GM12878 (cell line): ENCODE measurements at regions not wholly inside any gene's neighbourhood (a gene's known extent, or its start where the extent isn't known, plus 50 kb on each side); places are given as distances from the start of the nearest gene placed in this dataset.

Experiments used
- ATAC-seq: fragments of 200-7000 bp; cut with Tn5 transposase; 3 replicates; pipeline ENCODE4 v1.9.1; 2020; ENCODE audit warnings: mild to moderate bottlenecking, moderate library complexity
- BruUV-seq: library from RNA; stranded (reverse); fragments of 400-500 nt; replicated peaks from 2 replicates; lab custom pipeline; 2021; lab: Mats Ljungman, UMichigan
- CTCF ChIA-PET: fragments of 300-600 bp; sonication (Branson Sonifier 250); formaldehyde crosslinking; extraction: SDS; loops from one replicate; lab custom pipeline; 2021; ENCODE audit warnings: inconsistent platforms; lab: Yijun Ruan, JAX
- POLR2A ChIA-PET: fragments of 350-600 bp; formaldehyde crosslinking; extraction: SDS; loops from one replicate; lab custom pipeline; 2021; ENCODE audit warnings: inconsistent platforms; lab: Charles Lee
- RAD21 ChIA-PET: fragments of 300-600 bp; sonication (Branson Sonifier 250); formaldehyde crosslinking; loops from one replicate; lab custom pipeline; 2023; ENCODE audit warnings: antibody characterized with exemption; ENCODE audit not compliant: unreplicated experiment; lab: Charles Lee
- SMC1A ChIA-PET: fragments of 300-600 bp; sonication (Branson Sonifier 250); formaldehyde crosslinking; loops from one replicate; lab custom pipeline; 2023; ENCODE audit not compliant: unreplicated experiment, uncharacterized antibody; lab: Charles Lee
- DNase-seq: peaks from one replicate; pipeline ENCODE4 v3.0.0-alpha.2; 2011; ENCODE audit warnings: low read depth, low spot score
- FAIRE-seq: peaks from 3 replicates; lab custom pipeline; 2011; peaks lifted over from hg19 to GRCh38; lab: Jason Lieb, UNC
- H2AFZ ChIP-seq: 2 replicates; pipeline ENCODE4 v1.6.0; 2011; ENCODE audit warnings: low read depth, low read length, control low read depth; ENCODE audit not compliant: control insufficient read depth
- H3K27ac ChIP-seq: 2 replicates; pipeline ENCODE4 v1.5.1; 2011; ENCODE audit warnings: control low read depth; ENCODE audit not compliant: control insufficient read depth, insufficient read depth
- H3K27me3 ChIP-seq, 2 experiments: replicated peaks in 1 of 2; 2 replicates each; pipeline versions ENCODE4 v1.6.0 to v1.6.1; 2011; ENCODE audit warnings: low read length in 1 of 2; ENCODE audit not compliant: control insufficient read depth in 2 of 2, insufficient read depth in 2 of 2
- H3K36me3 ChIP-seq, 2 experiments: 2 replicates each; pipeline ENCODE4 v1.5.1; 2011; ENCODE audit warnings: low read length in 1 of 2; ENCODE audit not compliant: control insufficient read depth in 2 of 2, insufficient read depth in 2 of 2
- H3K4me1 ChIP-seq: 2 replicates; pipeline ENCODE4 v1.6.1; 2011; ENCODE audit warnings: mild to moderate bottlenecking, low read length, moderate library complexity, mixed read lengths; ENCODE audit not compliant: control insufficient read depth, insufficient read depth
- H3K4me2 ChIP-seq: 2 replicates; pipeline ENCODE4 v1.6.0; 2011; ENCODE audit warnings: control low read depth; ENCODE audit not compliant: control insufficient read depth, insufficient read depth
- H3K4me3 ChIP-seq: fragments of 200-600 bp; sonication (generic); 2 replicates; pipeline ENCODE4 v1.5.1; 2016
- H3K79me2 ChIP-seq: 2 replicates; pipeline ENCODE4 v1.6.0; 2011; ENCODE audit warnings: low read length; ENCODE audit not compliant: control insufficient read depth, insufficient read depth
- H3K9ac ChIP-seq: 2 replicates; pipeline ENCODE4 v1.8.0; 2011; ENCODE audit warnings: low read length, control low read depth, mixed read lengths; ENCODE audit not compliant: control insufficient read depth, insufficient read depth
- H3K9me3 ChIP-seq: replicated peaks from 3 replicates; pipeline ENCODE4 v1.5.1; 2011; ENCODE audit warnings: mild to moderate bottlenecking, low read length; ENCODE audit not compliant: control insufficient read depth, insufficient read depth
- H4K20me1 ChIP-seq: 2 replicates; pipeline ENCODE4 v1.6.0; 2011; ENCODE audit not compliant: control insufficient read depth, insufficient read depth
- ELK1 ChIP-seq: IDR thresholded peaks from 2 replicates; pipeline ENCODE4 v1.6.1; 2012; ENCODE audit warnings: low read depth, low read length, improper control_type of control experiment
- NR2C1 ChIP-seq: fragments of 450-650 bp; IDR thresholded peaks from 2 replicates; pipeline ENCODE4 v1.6.1; 2017; ENCODE audit warnings: antibody characterized with exemption, mild to moderate bottlenecking, moderate library complexity
- PKNOX1 ChIP-seq: fragments of 450-650 bp; IDR thresholded peaks from 2 replicates; pipeline ENCODE4 v1.6.1; 2016; ENCODE audit warnings: mild to moderate bottlenecking
- RELB ChIP-seq: fragments of 450-650 bp; IDR thresholded peaks from 2 replicates; pipeline ENCODE4 v1.6.1; 2017; ENCODE audit warnings: low read depth, mild to moderate bottlenecking, moderate library complexity
- YY1 ChIP-seq: IDR thresholded peaks from 2 replicates; pipeline ENCODE4 v1.6.1; 2011; ENCODE audit warnings: low read depth, mild to moderate bottlenecking, low read length
- WGBS: methylation state at CpG from one replicate; pipeline ENCODE4 v1.1.6; 2016; ENCODE audit warnings: low lambda C conversion rate; ENCODE audit not compliant: insufficient replicate concordance, insufficient coverage; ENCODE audit errors: missing lambda C conversion rate; 5-methylcytosine and 5-hydroxymethylcytosine counted together
- in situ Hi-C: fragments of 300-500 bp; cut with MboI; formaldehyde crosslinking; loops from 9 replicates; pipeline ENCODE4 v1.14.3; 2018; ENCODE audit warnings: mixed read lengths
- intact Hi-C: fragments of 100-400 bp; cut with micrococcal nuclease; formaldehyde crosslinking; loops from one replicate; pipeline ENCODE4 v1.14.2; 2022; ENCODE audit not compliant: unreplicated experiment

- no peak overlapping the region for H3K4me2 ChIP-seq
- no peaks in the 10 kb centered on the region for H4K20me1 ChIP-seq
- DNase-seq, result no peak
- H2AFZ ChIP-seq, result no peak overlapping the region
- FAIRE-seq, result no peak
- no peaks in the 10 kb centered on the region for H3K79me2 ChIP-seq
- ChIA-PET POLR2A (no interaction called here), RAD21 (no interaction called here), CTCF (interaction anchor here (1.1 to 1.4 kb wide), 3 partner anchors 10 to 17 kb away, joined by 3 read pairs; no protein-coding TSS in a partner anchor), SMC1A (interaction anchor here (0.6 kb wide), 1 partner anchor 367 kb away, joined by 3 read pairs; no protein-coding TSS in a partner anchor)
- H3K27ac ChIP-seq, result no peak overlapping the region
- no peak for ATAC-seq
- in situ Hi-C loops (loop anchor here (25.0 kb wide), 1 partner anchor 799 kb away; no protein-coding TSS in a partner anchor), intact Hi-C loops (no loop called here)
- 55% methylated on average over 3 of the region's 3 CpGs for WGBS
- H3K4me1 ChIP-seq, result no peaks in the 10 kb centered on the region
- H3K9ac ChIP-seq, result no peak overlapping the region
- no peak overlapping the region for H3K4me3 ChIP-seq
- TF ChIP-seq PKNOX1, result no peak
- TF ChIP-seq ELK1, result no peak
- TF ChIP-seq RELB, result no peak
- TF ChIP-seq NR2C1, result no peak
- no peak for TF ChIP-seq YY1
- no peaks in the 10 kb centered on the region for H3K27me3 ChIP-seq
- BruUV-seq, result no TSS peak
- H3K9me3 ChIP-seq, result no peaks in the 10 kb centered on the region; the same call in 2 of the 3 replicates
- H3K36me3 ChIP-seq, result no peaks in the 10 kb centered on the region
Observed at GRCh38 chr4:154988511-154988910, 207.4 kb downstream of the RBM46 start.
